Dedifferentiated amniotic fluid mesenchymal stem cell (primary cell): ENCODE measurements at regions not wholly inside any gene's neighbourhood (a gene's known extent, or its start where the extent isn't known, plus 50 kb on each side); places are given as distances from the start of the nearest gene placed in this dataset.

ENCODE experiments used
- DNase-seq: peaks from one replicate; pipeline ENCODE4 v3.0.0-alpha.2; 2016; ENCODE audit errors: extremely low spot score

- peak; percentile 50 for DNase-seq
Observed at GRCh38 chr21:27132266-27132665, 165.4 kb upstream of the ADAMTS5 start.

GRCh38 chr21:27130154-27130553 is 163.3 kb upstream of the ADAMTS5 start:
- DNase-seq = no peak

- DNase-seq = no peak
Observed at GRCh38 chr21:27129694-27130093, 162.8 kb upstream of the ADAMTS5 start.

GRCh38 chr21:27129215-27129614 is 162.3 kb upstream of the ADAMTS5 start:
- DNase-seq = no peak

GRCh38 chr21:27126140-27126539 is 159.3 kb upstream of the ADAMTS5 start:
- DNase-seq = no peak

- DNase-seq = no peak
Observed at GRCh38 chr21:27122686-27123085, 155.8 kb upstream of the ADAMTS5 start.

- DNase-seq = no peak
Observed at GRCh38 chr21:27114111-27114510, 147.2 kb upstream of the ADAMTS5 start.

GRCh38 chr21:27112186-27112585 is 145.3 kb upstream of the ADAMTS5 start:
- no peak for DNase-seq

- no peak for DNase-seq
Observed at GRCh38 chr21:27110956-27111355, 144.1 kb upstream of the ADAMTS5 start.

GRCh38 chr21:27108701-27109100 is 141.8 kb upstream of the ADAMTS5 start:
- DNase-seq = no peak

GRCh38 chr21:27108228-27108627 is 141.3 kb upstream of the ADAMTS5 start:
- peak; percentile 59 for DNase-seq

- DNase-seq = peak; percentile 54
Observed at GRCh38 chr21:27104846-27105431, 138.1 kb upstream of the ADAMTS5 start.

- DNase-seq = no peak
Observed at GRCh38 chr21:27103768-27104167, 136.9 kb upstream of the ADAMTS5 start.

GRCh38 chr21:27101523-27101922 is 134.6 kb upstream of the ADAMTS5 start:
- peak; percentile 22 for DNase-seq

- DNase-seq = no peak
Observed at GRCh38 chr21:27094184-27094948, 127.5 kb upstream of the ADAMTS5 start.

- no peak for DNase-seq
Observed at GRCh38 chr21:27086630-27087029, 119.7 kb upstream of the ADAMTS5 start.

- no peak for DNase-seq
Observed at GRCh38 chr21:27086186-27086585, 119.3 kb upstream of the ADAMTS5 start.

GRCh38 chr21:27085387-27085786 is 118.5 kb upstream of the ADAMTS5 start:
- no peak for DNase-seq

- no peak for DNase-seq
Observed at GRCh38 chr21:27083144-27083543, 116.3 kb upstream of the ADAMTS5 start.

- DNase-seq = no peak
Observed at GRCh38 chr21:27082431-27083010, 115.6 kb upstream of the ADAMTS5 start.

- DNase-seq = no peak
Observed at GRCh38 chr21:27079636-27080240, 112.8 kb upstream of the ADAMTS5 start.

- no peak for DNase-seq
Observed at GRCh38 chr21:27078915-27079314, 112.0 kb upstream of the ADAMTS5 start.

- no peak for DNase-seq
Observed at GRCh38 chr21:27077501-27077900, 110.6 kb upstream of the ADAMTS5 start.
